Body of pancreas (tissue), 4 donors: ENCODE measurements at regions not wholly inside any gene's neighbourhood (a gene's known extent, or its start where the extent isn't known, plus 50 kb on each side); places are given as distances from the start of the nearest gene placed in this dataset.

Experiments used
- ATAC-seq: fragments of 150-250 bp; one replicate; pipeline ENCODE4 v1.9.1; 2016
- DNase-seq, 4 donors: peaks; one replicate each; pipeline ENCODE4 v3.0.0-alpha.2; 2019
- H3K27ac ChIP-seq, 4 donors: fragments of 200-600 bp; sonication (generic); 1 replicate in 3 of 4; 2 replicates in 1 of 4; pipeline versions ENCODE4 v1.5.1 to v1.6.1; 2016 to 2019; ENCODE audit warnings: mild to moderate bottlenecking in 1 of 4, mixed read lengths in 1 of 4, moderate library complexity in 1 of 4
- H3K27me3 ChIP-seq, 2 donors: fragments of 200-600 bp; sonication (generic); one replicate each; pipeline ENCODE4 v1.6.0; 2016; ENCODE audit warnings: mild to moderate bottlenecking in 1 of 2
- H3K36me3 ChIP-seq, 2 donors: fragments of 200-600 bp; sonication (generic); replicated peaks in 1 of 2; 2 replicates each; pipeline ENCODE4 v1.5.1; 2016; ENCODE audit warnings: low read depth in 2 of 2; ENCODE audit not compliant: insufficient read depth in 1 of 2
- H3K4me1 ChIP-seq: fragments of 200-600 bp; sonication (generic); one replicate; pipeline ENCODE4 v1.6.0; 2016
- H3K4me3 ChIP-seq, 2 donors: fragments of 200-600 bp; sonication (generic); 1 replicate in 1 of 2; 2 replicates in 1 of 2; pipeline ENCODE4 v1.5.1; 2016 to 2019
- H3K9me3 ChIP-seq, 3 donors: fragments of 200-600 bp; sonication (generic); 1 replicate in 2 of 3; 2 replicates in 1 of 3; pipeline ENCODE4 v1.5.1; 2016
- POLR2A ChIP-seq, 3 donors: fragments of 450-650 bp; IDR thresholded peaks; one replicate each; pipeline ENCODE4 v1.6.1; 2016; ENCODE audit warnings: antibody characterized with exemption in 3 of 3, mild to moderate bottlenecking in 2 of 3
- WGBS, 2 donors: methylation state at CpG; one replicate each; pipeline ENCODE4 v1.1.5; 2017; 5-methylcytosine and 5-hydroxymethylcytosine counted together
- intact Hi-C: fragments of 100-400 bp; cut with DNase I; formaldehyde crosslinking; loops from one replicate; pipeline ENCODE4 v1.15.1; 2023
- TF ChIP-seq, protein P1 (sequence below), 7 experiments: fragments of 450-650 bp in 4 of 7; fragments of 200-600 bp in 3 of 7; sonication (generic) in 3 of 7; IDR thresholded peaks; one replicate each; pipeline ENCODE4 v1.5.1; 2016 to 2019; ENCODE audit warnings: antibody characterized with exemption in 7 of 7

DNA sequence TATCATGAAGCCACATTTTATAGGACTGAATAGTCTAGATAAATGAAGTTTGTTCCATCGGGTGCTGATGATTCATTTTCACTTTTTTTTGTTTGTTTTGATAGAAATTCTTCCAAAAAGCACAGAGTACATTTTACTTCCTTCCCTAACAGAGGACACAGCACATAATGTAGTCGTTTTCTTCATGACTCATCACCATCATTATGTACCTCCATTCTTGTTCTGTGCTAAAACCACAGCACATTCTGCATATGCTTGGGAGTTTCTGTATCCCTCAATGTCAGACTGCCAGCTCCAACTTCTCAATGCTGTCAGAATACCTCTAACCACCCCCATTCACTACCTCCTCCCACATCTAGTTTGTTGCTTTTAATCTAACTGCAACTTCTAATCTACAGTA is 1004.9 kb upstream of the ADGRB3 start:
- H3K27me3 ChIP-seq = no peaks in the 10 kb centered on the region
- intact Hi-C loops = no loop called here
- no peaks in the 10 kb centered on the region for H3K36me3 ChIP-seq
- no peaks in the 10 kb centered on the region for H3K4me1 ChIP-seq
- no peak overlapping the region for H3K27ac ChIP-seq
- no peak for TF ChIP-seq POLR2A (IDR thresholded peaks at IDR 0.05)
- TF ChIP-seq, protein P1, sequence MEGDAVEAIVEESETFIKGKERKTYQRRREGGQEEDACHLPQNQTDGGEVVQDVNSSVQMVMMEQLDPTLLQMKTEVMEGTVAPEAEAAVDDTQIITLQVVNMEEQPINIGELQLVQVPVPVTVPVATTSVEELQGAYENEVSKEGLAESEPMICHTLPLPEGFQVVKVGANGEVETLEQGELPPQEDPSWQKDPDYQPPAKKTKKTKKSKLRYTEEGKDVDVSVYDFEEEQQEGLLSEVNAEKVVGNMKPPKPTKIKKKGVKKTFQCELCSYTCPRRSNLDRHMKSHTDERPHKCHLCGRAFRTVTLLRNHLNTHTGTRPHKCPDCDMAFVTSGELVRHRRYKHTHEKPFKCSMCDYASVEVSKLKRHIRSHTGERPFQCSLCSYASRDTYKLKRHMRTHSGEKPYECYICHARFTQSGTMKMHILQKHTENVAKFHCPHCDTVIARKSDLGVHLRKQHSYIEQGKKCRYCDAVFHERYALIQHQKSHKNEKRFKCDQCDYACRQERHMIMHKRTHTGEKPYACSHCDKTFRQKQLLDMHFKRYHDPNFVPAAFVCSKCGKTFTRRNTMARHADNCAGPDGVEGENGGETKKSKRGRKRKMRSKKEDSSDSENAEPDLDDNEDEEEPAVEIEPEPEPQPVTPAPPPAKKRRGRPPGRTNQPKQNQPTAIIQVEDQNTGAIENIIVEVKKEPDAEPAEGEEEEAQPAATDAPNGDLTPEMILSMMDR (IDR thresholded peaks at IDR 0.05) = no peak
- H3K4me3 ChIP-seq = no peak overlapping the region
- ATAC-seq = no peak
- DNase-seq = no peak
- no peaks in the 10 kb centered on the region for H3K9me3 ChIP-seq
- 33 to 43% methylated on average over 2 of the region's 2 CpGs for WGBS, 2 donors

DNA sequence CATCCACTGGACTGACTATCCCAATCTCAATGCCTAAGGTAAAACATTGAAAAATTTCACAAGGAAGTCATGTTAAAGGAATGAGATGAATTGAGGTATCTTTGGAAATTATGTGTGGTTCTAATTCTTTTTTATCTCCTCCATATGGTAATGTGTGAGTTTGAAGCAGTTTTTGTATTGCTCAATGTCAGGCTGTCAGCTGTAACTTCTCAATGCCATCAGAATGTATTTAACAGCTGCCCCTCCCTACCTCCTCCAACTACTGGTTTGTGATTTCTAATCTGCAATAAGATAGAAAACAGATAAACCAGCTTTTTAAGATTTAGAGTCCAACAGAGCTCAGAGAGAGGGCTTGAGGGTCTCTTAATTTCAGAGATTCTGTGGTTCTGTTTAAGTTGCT is 1005.8 kb upstream of the ADGRB3 start:
- no peaks in the 10 kb centered on the region for H3K4me1 ChIP-seq
- no peaks in the 10 kb centered on the region for H3K9me3 ChIP-seq
- no peak for DNase-seq
- H3K27me3 ChIP-seq = no peaks in the 10 kb centered on the region
- no peak for ATAC-seq
- H3K4me3 ChIP-seq = no peak overlapping the region
- intact Hi-C loops = no loop called here
- no peak for TF ChIP-seq POLR2A (IDR thresholded peaks at IDR 0.05)
- TF ChIP-seq, protein P1 (IDR thresholded peaks at IDR 0.05) = no peak
- no peaks in the 10 kb centered on the region for H3K36me3 ChIP-seq
- no peak overlapping the region for H3K27ac ChIP-seq

DNA sequence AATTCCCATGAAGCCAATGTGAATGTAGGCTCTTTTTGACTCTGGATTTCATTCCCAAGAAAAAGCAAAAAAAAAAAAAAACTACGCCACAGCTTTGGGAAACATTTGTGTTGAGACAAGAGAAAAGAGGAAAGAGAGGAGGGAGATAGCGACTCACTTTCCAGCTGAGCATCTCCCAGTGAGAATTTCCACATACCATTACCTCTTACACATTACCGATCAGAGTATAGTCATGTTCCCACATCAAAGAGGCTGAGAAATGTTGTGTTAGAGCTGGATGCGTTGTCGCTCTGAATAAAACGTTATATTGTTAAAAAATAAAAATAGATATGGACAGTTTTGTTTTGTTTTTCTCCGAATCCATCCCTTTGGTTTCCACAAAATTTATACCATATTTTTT is 1019.3 kb upstream of the ADGRB3 start:
- intact Hi-C loops = no loop called here
- DNase-seq (no peak), ATAC-seq (no peak)
- TF ChIP-seq, protein P1 (IDR thresholded peaks at IDR 0.05) = no peak
- TF ChIP-seq POLR2A (IDR thresholded peaks at IDR 0.05) = no peak
- Histone ChIP-seq H3K4me1 (no peaks in the 10 kb centered on the region), H3K4me3 (no peak overlapping the region), H3K27me3 (no peaks in the 10 kb centered on the region), H3K9me3 (no peaks in the 10 kb centered on the region), H3K36me3 (no peaks in the 10 kb centered on the region), H3K27ac (no peak overlapping the region)
- 56 to 75% methylated on average over 7 of the region's 7 CpGs for whole genome bisulfite sequencing, 2 donors

DNA sequence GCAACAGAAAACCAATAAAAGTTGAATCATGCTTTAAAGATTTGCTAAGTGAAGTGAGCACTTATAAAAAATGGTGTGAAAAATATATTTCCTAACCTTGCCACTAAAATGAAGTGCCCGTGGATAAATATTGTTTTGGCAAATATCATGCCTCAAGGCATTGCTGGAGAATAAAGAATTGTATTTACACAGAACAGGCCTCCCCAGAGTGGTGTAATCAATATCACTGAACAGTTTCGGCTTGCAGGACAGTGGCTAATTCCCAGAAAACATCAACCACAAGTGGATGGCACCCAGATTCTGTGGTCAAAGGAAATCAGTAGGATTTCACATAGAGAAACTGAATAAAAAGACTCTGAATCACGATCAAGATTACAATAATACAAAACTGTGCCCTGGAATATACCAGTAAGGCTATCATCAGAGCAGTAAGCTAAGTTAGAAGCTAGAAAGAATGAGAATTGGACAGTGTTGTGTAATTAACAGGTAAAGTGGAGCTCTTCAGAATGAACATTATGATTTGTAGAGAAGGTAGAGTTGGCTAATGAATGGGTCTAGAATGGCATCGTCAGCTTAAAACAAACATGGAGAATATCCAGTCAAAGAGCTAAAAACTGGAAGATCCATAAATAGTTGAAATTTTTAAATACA is 1026.9 kb upstream of the ADGRB3 start:
- no peak for DNase-seq
- intact Hi-C loops = no loop called here
- H3K9me3 ChIP-seq = no peaks in the 10 kb centered on the region
- H3K36me3 ChIP-seq = no peaks in the 10 kb centered on the region
- 32 to 40% methylated on average over 4 of the region's 4 CpGs for WGBS, 2 donors
- H3K27ac ChIP-seq = no peak overlapping the region
- no peak for TF ChIP-seq POLR2A (IDR thresholded peaks at IDR 0.05)
- TF ChIP-seq, protein P1 (IDR thresholded peaks at IDR 0.05) = no peak
- no peaks in the 10 kb centered on the region for H3K27me3 ChIP-seq
- ATAC-seq = no peak
- H3K4me3 ChIP-seq = no peak overlapping the region
- no peaks in the 10 kb centered on the region for H3K4me1 ChIP-seq
